ENCODE measurements at regions not wholly inside any gene's neighbourhood (a gene's known extent, or its start where the extent isn't known, plus 50 kb on each side); places are given as distances from the start of the nearest gene placed in this dataset.

- H3K4me1 ChIP-seq (replicated peaks in 1 of 2): no peaks in the 10 kb centered on the region
- no peaks in the 10 kb centered on the region for H3K36me3 ChIP-seq (replicated peaks in 1 of 2)
- no peak overlapping the region for H3K27ac ChIP-seq
- intact Hi-C loops (cut with DNase I): no loop called here
- no peak overlapping the region for H3K4me3 ChIP-seq
- WGBS, 4 donors: 56 to 73% (median 68%) methylated on average over 3 of the region's 3 CpGs
- DNase-seq: no peak
- no peaks in the 10 kb centered on the region for H3K9me3 ChIP-seq (replicated peaks in 1 of 3)
- no peaks in the 10 kb centered on the region for H3K27me3 ChIP-seq
- no peak for TF ChIP-seq POLR2A (IDR thresholded peaks at IDR 0.05)
Observed at GRCh38 chr5:8241558-8241957, 372.6 kb downstream of the MTRR start.

GRCh38 chr5:8247049-8247899 lies 378.3 kb downstream of the MTRR start:
- 38 to 45% (median 43%) methylated on average over 7 to 8 of the region's 8 CpGs for WGBS, 4 donors

GRCh38 chr5:8253376-8253775 lies 384.4 kb downstream of the MTRR start:
- Histone ChIP-seq H3K27me3 (no peaks in the 10 kb centered on the region), H3K27ac (no peak overlapping the region), H3K4me1 (replicated peaks in 1 of 2) (no peaks in the 10 kb centered on the region), H3K9me3 (replicated peaks in 1 of 3) (no peaks in the 10 kb centered on the region), H3K4me3 (no peak overlapping the region), H3K36me3 (replicated peaks in 1 of 2) (no peaks in the 10 kb centered on the region)
- TF ChIP-seq POLR2A (IDR thresholded peaks at IDR 0.05) (no peak), CTCF (IDR thresholded peaks at IDR 0.05) (no peak)
- intact Hi-C loops (cut with DNase I): no loop called here
- no peak for DNase-seq

More at GRCh38 chr5:8247049-8247899, 378.3 kb downstream of the MTRR start:
- Histone ChIP-seq H3K4me1 (replicated peaks in 1 of 2) (no peaks in the 10 kb centered on the region), H3K36me3 (replicated peaks in 1 of 2) (no peaks in the 10 kb centered on the region), H3K27me3 (no peaks in the 10 kb centered on the region), H3K4me3 (no peak overlapping the region), H3K9me3 (replicated peaks in 1 of 3) (no peaks in the 10 kb centered on the region), H3K27ac (no peak overlapping the region)
- no peak for DNase-seq
- TF ChIP-seq CTCF (IDR thresholded peaks at IDR 0.05) (no peak), POLR2A (IDR thresholded peaks at IDR 0.05) (no peak)
- intact Hi-C loops (cut with DNase I): no loop called here

GRCh38 chr5:8254674-8255073 lies 385.7 kb downstream of the MTRR start:
- H3K4me1 ChIP-seq (replicated peaks in 1 of 2): no peaks in the 10 kb centered on the region
- DNase-seq: no peak
- H3K9me3 ChIP-seq (replicated peaks in 1 of 3): no peaks in the 10 kb centered on the region
- intact Hi-C loops (cut with DNase I): no loop called here
- TF ChIP-seq CTCF (IDR thresholded peaks at IDR 0.05) (no peak), POLR2A (IDR thresholded peaks at IDR 0.05) (no peak)
- no peaks in the 10 kb centered on the region for H3K27me3 ChIP-seq
- H3K4me3 ChIP-seq: no peak overlapping the region
- no peaks in the 10 kb centered on the region for H3K36me3 ChIP-seq (replicated peaks in 1 of 2)
- no peak overlapping the region for H3K27ac ChIP-seq
- 61 to 67% (median 62%) methylated on average over 2 of the region's 2 CpGs for WGBS, 4 donors

- H3K4me3 ChIP-seq: no peak overlapping the region
- TF ChIP-seq POLR2A (IDR thresholded peaks at IDR 0.05): no peak
- no peak for TF ChIP-seq CTCF (IDR thresholded peaks at IDR 0.05)
- H3K36me3 ChIP-seq (replicated peaks in 1 of 2): no peaks in the 10 kb centered on the region
- no peaks in the 10 kb centered on the region for H3K9me3 ChIP-seq (replicated peaks in 1 of 3)
- H3K27me3 ChIP-seq: no peaks in the 10 kb centered on the region
- no peaks in the 10 kb centered on the region for H3K4me1 ChIP-seq (replicated peaks in 1 of 2)
- no peak for DNase-seq
- 69 to 81% (median 79%) methylated on average over 3 of the region's 3 CpGs for WGBS, 4 donors
- H3K27ac ChIP-seq: no peak overlapping the region
- intact Hi-C loops (cut with DNase I): no loop called here
Observed at GRCh38 chr5:8258801-8259200, 389.9 kb downstream of the MTRR start.
